ENCODE measurements at regions not wholly inside any gene's neighbourhood (a gene's known extent, or its start where the extent isn't known, plus 50 kb on each side); places are given as distances from the start of the nearest gene placed in this dataset.

DNA sequence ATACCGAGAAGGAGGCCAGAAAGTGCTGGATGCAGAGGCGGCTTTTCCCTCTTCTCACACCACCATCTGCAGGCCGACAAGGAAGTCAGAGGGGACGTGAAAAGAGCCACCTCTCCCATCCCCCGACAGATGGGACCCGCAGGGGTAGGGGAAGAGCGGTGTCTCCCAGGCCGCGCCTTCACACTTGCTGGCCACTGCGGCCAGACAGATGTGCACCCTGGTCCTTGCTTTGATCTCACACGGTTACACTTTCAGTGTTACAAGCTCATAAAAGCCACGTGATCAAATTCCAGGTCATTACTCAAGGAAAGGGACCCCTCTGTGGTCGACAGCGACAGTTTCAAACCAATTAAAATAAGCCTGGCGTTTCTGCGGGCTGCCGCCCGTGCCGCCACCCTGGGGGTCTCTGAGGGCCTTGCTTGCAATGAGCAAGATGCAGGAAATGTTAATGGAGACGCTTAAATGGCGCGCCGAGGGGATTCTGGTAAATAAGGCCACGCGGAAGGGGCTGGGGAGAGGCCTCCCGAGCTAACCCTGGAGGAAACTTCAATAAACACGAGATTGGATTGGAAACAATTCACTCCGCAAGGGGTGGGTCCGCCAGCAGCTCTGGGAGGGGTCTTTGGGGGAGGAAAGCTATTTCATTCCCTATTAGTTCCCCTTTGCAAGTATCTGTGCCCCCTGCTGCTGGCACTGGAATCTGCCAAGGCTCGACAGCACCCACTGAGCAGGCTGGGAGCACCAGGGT, 240.9 kb downstream of the ENGASE start:
- DNase-seq (ENCODE audit: low read depth) = no peak
- H3K4me3 ChIP-seq (ENCODE audit: low read depth, low read length) = no peak overlapping the region

DNA sequence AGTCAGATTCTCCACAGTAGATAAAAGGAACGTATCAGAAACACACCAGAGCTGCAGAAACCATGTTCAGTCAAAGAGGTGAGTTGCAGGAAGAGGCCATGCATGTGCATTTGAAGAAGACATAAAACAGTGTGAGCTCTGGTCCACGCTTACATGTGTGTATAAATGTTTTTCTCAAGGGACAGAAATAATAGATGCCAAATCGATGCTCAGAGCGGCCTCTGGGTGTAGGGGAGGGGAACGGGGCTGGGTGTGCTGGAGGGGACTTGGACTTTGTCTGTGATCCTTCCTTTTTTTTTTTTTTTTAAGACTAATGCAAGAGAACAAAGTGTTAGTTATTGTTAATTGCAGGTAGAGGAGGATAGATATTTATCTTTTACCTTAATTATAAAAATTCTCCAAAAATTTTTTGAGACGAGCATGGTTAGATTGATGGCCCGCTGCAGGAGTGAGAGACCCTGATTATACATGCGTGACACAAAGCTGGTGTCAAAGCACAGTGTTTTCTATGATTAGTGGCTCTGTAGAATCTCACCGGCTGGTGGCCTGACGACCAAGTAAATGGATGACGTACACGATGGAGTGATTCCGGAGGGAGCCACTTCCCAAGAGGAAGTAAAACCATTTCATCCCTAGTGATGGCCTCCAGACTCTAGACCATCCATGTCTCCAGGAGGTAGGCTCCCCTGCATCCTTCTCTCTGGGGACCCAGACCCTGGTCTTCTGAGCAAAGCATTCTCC, 240.2 kb downstream of the ENGASE start:
- H3K4me3 ChIP-seq (ENCODE audit: low read depth, low read length) = no peak overlapping the region
- DNase-seq (ENCODE audit: low read depth) = no peak

DNA sequence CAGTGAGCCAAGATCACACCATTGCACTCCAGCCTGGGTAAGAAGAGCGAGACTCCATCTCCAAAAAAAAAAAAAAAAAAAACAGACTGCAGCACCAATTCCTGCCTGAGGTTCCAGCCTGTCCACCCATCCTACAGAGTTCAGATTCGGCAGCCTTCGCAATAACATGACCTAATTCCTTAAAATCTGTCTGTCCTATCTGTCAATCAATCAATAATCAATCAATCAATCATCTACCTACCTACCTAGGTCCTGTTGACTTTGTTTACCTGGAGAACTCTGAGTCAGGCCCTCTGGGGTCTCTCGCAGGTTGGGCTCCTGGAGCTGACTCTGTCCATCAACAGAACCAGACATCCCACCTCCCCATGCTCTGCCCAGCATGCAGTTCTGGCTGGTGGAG, 236.7 kb downstream of the ENGASE start:
- no peak overlapping the region for H3K4me3 ChIP-seq (ENCODE audit: low read depth, low read length)
- DNase-seq (ENCODE audit: low read depth) = no peak

DNA sequence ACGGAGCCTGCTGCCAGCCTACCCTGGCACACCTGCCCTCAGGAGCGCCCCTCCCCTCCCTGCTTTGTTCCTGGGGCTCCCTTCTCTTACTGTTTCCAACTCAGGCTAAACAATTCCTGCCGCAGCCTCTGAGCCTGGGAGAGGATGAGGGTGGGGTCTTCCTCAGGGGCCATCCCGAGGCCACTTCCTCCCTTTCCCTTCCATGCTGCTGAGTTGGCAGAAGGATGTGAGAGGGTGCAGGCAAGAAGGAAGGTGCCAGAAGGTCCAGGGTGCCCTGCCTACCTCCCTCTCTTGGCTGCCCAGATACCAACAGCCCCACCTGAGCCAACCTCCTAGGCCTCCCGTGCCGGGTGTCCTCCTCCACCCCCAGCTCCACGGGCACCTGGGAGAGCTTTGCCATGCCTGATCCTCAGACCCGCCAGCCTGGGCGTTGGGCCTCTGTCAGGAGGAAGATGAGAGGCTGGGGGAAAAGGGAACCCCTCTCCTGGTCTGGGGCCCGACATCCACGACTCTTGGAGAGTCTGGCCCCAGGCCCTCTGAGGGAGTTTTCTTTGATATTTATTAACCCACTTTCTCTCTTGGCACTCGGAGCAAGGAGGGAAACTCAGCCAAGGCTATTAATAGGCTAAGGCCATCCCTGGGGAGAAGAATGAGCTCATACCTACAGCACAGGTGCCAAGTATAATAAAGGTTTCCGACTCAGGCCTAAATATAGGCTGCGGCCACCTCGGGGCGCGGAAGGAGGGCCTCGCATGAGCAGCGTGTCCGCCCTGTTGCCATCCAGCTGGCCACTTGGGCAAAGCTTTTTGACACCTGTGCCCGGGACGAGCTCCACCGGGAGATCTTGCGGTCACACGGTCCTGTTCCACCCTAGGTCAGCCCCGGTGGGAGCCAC, 232.0 kb downstream of the ENGASE start:
- no peak for DNase-seq (ENCODE audit: low read depth)

DNA sequence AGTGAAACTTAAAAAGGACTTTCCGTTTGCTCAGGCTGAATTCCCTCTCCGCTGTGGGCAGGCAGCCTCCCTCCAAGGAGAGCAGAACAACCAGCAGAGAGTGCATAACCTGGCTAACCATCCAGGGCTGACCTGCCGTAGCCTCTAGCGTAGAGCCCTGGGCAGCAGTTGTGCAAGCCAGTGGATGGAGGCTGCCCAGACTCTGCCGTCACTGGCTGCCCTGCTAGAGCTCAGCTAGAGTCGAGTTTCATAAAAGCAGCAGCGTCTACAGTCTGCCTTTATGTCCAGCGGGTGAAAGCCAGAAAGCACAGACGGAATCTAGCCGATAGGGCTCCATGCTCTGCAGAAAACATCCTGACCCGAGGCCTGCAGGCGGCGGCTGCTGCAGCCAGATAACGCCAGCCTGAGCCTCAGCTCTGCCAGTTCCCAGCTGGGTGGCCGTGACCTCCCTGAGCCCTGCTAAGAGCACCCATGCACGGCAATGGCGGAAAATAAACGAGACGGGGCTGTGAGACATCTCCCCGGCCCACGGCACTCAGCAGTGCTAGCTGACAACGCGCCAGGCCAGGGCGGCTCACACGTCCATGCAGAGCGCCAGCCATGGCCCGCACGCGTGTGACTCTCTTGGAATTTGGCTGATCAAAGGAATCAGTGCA, 231.3 kb downstream of the ENGASE start:
- DNase-seq (ENCODE audit: low read depth) = no peak

More for the DNA sequence above, 232.0 kb downstream of the ENGASE start:
- no peak overlapping the region for H3K4me3 ChIP-seq (ENCODE audit: low read depth, low read length)

DNA sequence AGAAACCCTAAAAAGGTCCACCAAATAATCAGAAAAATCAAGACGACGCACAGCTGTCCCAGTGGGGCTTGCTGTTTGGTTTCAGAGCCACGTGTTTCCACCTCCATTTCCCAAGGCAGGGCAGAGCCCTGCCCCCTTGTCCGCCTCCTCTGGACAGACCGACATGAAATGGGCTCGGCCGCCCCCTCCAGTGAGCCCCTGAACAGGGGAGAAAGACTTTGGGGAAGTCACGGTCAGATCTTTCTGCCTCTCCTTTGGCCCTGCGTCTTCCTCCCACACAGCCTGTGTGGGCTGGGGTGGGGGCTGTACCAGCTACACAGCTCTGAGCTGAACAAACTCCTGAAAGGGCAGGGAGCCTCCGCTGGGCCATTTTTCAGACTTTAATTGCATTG, 230.7 kb downstream of the ENGASE start:
- no peak for DNase-seq (ENCODE audit: low read depth)

More for the DNA sequence above, 231.3 kb downstream of the ENGASE start:
- no peak overlapping the region for H3K4me3 ChIP-seq (ENCODE audit: low read depth, low read length)

DNA sequence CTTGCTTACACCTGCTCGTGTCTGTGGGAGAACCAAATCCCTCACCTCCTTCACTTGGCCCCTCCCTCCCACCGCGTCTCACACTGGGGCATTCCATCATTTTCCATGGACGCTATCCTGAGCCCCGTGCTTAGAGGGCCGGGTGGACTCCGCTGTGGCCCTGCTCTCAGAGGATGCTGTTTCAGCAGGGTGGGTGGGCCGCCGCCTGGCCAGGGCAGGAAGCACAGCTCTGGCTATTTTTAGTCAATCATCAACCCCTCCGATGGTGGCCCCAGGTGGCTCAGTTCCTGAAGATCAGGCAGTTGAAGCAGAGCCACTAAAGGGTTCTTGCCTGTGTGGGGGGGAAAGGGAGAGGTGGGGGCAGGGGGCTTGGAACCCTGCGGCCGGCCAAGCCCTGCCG, 230.3 kb downstream of the ENGASE start:
- H3K4me3 ChIP-seq (ENCODE audit: low read depth, low read length) = no peak overlapping the region
- DNase-seq (ENCODE audit: low read depth) = no peak

More for the DNA sequence above, 230.7 kb downstream of the ENGASE start:
- no peak overlapping the region for H3K4me3 ChIP-seq (ENCODE audit: low read depth, low read length)

DNA sequence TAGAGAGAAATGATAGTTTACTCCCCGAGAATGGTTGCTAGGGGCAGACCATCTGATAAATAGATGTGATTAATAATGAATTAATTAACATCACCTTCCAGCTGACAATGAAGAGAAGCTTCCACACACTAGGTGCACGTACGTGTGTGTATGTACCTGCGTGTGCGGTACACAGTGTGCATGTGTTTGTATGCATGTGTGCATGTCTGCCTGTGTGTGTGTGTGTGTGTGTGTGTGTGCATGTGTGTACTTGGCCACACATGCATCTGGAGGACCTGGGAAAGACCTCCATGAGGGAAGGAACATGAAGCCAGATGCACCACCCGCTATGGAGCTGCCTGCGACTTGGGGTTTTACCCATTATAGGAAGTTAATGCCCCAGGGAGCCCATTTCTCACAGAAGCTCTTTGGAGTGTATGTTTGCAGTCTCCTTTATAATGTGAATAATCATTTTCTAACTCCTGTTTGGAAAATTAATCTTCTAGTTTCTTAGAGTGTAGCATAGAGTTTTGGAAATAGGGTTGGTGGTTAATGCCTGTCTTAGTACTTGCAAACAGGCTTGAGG, 229.1 kb downstream of the ENGASE start:
- no peak for DNase-seq (ENCODE audit: low read depth)
- no peak overlapping the region for H3K4me3 ChIP-seq (ENCODE audit: low read depth, low read length)

DNA sequence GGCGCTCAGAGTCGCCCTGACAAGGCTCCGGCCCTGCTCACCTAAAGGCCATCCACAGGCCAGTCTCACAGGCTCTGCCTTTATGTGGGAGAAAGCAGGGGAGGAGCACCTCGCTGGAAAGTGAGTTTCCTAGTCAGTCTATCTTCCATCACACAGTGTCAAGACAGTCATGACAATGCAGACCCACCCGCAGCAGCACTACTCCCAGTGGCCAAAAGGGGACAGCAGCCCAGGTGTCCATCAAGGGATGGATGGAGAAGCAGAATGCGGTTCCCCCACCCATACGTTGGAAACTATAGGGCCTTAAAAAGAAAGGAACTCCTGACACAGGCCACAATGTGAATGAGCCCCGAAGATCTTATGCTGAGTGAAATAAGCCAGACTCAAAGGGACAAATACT, 226.8 kb downstream of the ENGASE start:
- DNase-seq (ENCODE audit: low read depth) = no peak

DNA sequence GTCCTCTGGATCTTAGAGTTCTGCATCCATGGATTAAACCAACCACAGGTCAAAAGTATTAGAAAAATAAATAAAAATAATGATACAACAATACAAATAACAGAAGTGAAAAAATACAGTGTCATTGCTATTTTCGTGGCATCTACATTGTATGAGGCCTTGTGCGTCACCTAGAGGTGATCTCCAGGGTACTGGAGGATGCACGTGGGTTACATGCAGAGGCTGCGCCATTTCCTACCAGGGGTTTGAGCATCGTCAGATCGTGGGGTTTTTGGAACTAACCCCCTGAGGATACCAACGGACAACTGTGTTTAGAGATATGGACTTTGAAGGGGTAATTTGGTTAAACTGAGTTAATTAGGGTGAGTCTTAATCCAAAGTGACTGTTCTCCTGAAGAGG, 224.7 kb downstream of the ENGASE start:
- no peak for DNase-seq (ENCODE audit: low read depth)
- H3K4me3 ChIP-seq (ENCODE audit: low read depth, low read length) = no peak overlapping the region

More for the DNA sequence above, 226.8 kb downstream of the ENGASE start:
- no peak overlapping the region for H3K4me3 ChIP-seq (ENCODE audit: low read depth, low read length)

DNA sequence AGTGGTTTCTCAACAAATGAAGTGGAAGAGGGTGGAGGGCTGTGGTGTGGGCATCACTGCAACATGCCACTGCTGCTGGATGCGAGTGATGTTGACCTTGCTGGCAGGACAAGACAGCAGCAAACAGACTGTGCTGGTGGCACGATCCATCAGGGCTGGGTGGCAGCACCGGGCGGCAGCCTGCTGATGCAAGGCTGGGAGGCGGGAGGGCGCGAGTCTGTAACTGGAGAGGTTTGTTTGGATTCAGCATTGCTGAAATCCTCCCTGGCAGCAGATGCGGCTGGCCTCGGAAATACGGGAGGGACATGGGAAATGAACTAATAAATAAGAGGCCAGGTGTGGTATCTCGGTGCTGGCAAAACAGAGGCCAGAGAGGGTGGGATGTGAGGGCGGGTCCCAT, 224.2 kb downstream of the ENGASE start:
- DNase-seq (ENCODE audit: low read depth) = no peak
- no peak overlapping the region for H3K4me3 ChIP-seq (ENCODE audit: low read depth, low read length)

DNA sequence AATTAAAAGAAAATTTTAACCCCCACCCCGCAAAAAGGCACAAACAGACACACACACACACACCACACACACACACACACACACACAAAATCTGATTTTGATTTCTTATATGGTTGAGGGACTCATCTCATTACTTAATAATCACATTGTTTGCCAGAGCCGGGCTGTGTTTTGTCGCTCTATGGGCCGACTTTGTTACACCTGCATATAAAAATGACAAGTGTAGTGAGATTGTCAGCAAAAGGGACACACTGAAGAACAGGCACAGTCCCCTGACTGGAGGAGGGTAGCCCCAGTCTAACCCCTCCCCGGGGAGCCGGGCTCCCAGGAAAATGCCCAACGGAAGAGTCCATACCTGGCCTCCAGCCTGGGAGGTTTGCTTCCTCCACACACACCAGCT, 221.6 kb downstream of the ENGASE start:
- no peak overlapping the region for H3K4me3 ChIP-seq (ENCODE audit: low read depth, low read length)
- DNase-seq (ENCODE audit: low read depth) = no peak

DNA sequence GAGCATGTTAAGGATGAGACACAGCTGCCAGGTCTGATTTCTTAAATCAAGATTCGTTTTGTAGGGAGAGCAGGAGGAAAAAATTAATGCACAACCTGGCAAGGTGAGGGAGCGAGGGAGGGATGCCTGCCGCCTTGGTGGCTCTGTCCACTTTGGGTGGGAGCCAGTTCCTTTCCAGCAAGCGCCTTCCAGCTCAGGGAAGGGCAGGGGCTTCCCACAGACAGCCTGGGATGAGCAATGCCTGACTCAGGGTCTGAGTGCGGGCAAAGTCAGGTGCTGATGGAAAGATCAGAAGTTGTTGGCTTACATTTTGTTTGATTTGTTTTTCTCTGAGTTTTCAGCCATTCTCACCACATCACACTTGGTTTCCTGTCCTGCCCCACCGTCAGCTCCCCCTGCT, 220.7 kb downstream of the ENGASE start:
- H3K4me3 ChIP-seq (ENCODE audit: low read depth, low read length) = no peak overlapping the region
- no peak for DNase-seq (ENCODE audit: low read depth)

DNA sequence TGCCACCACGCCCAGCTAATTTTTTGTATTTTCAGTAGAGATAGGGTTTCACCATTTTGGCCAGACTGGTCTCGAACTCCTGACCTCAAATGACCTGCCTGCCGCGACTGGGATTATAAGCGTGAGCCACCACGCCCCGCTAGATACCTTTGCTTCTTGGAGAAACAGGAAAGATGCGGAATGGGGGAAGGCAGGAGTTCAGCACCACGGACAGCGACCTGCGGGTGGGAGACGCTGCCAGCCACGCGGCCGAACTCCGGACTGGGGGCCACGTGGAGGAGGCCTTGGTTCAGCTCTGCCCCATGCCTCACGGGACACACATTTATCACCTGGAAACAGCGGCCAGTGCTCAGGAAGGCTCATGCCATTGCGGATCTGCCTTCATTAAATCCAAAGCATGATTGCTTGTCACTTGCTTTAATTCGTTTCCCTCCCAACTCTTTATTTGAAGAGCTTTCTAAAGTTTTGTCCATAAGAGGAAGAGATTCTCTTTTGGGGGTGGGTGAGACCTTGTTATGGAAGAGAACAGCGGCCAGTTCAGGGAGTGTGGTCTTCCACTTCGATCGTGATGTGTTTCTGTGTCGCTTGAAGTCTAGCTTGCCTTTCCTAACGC, 219.9 kb downstream of the ENGASE start:
- no peak for DNase-seq (ENCODE audit: low read depth)
- H3K4me3 ChIP-seq (ENCODE audit: low read depth, low read length) = no peak overlapping the region

DNA sequence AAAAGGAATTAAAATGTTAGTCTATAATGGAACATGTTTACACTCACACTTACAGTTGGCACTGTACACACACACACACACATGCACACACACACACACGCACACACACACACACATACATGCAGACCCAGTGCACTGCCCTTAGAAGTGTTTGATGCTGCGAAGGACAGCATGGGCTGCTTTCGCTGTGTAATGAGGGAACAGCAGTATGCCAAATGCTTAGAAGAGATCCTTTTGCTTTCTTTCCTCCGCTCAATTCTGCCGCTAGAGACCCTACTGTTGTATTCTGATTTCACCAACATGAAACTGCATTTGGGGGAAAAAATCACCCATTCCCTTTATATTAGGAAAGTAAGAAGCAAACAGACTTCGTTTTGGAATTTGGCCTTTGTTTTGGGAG, 217.9 kb downstream of the ENGASE start:
- no peak for DNase-seq (ENCODE audit: low read depth)
- H3K4me3 ChIP-seq (ENCODE audit: low read depth, low read length) = no peak overlapping the region

DNA sequence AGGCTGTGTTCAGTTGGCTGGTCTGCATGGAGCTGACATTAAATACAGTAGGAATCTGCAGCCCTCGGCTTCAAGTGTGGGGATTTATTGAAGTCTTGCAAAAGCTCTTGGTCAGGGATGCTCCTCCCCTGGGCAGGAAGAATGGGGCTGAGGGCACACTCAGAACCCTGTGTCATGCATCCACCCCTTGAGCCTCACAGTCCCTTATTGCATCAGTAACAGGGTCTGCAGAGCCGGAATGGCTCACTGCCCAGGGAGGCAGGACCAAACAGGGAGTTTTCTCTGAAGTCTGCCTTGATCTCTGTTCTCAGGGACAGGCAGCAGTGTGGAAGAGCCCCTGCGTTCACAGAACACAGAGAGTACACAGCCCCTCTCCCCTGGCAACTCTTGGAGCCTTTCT, 216.8 kb downstream of the ENGASE start:
- DNase-seq (ENCODE audit: low read depth) = no peak
- no peak overlapping the region for H3K4me3 ChIP-seq (ENCODE audit: low read depth, low read length)

DNA sequence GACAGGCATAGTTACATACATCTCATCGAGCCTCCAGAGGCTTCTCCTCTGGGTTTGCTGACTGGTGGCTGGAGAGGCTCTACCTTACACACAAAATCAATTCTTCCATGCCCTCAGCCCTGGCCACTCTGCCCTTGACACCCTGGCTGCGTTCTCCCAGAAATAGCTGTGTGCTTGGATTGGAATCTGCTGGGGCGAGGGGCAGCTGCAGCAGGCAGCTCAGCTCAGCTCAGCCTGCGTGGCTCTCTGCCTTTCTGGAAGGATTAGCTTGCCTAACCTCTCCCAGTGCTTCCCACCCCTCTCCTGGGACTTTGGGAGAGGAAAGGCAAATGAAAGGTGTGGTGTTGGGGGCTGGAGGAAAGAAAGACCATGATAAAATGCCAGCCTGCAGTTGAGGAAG, 216.1 kb downstream of the ENGASE start:
- DNase-seq (ENCODE audit: low read depth) = no peak
- no peak overlapping the region for H3K4me3 ChIP-seq (ENCODE audit: low read depth, low read length)

DNA sequence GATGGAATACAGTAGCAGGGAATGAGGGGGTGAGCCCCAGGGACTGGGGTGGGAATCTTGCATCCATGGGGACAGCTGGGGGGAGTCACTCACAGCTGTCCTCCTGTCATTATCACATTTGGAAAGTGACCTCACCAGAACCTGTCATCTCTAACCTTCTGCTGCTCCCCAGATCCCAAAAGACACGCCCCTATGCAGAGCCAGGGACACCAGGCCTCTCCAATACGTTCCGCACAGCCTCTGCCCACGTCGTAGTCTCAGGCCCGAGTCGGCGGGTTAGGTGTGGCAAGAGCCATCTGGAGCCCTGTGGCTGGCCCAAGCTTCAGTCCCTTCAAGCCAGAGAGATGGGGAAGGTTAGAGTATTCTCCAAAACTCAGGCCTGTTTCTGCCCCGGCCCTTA, 214.3 kb downstream of the ENGASE start:
- H3K4me3 ChIP-seq (ENCODE audit: low read depth, low read length) = no peak overlapping the region
- DNase-seq (ENCODE audit: low read depth) = no peak

DNA sequence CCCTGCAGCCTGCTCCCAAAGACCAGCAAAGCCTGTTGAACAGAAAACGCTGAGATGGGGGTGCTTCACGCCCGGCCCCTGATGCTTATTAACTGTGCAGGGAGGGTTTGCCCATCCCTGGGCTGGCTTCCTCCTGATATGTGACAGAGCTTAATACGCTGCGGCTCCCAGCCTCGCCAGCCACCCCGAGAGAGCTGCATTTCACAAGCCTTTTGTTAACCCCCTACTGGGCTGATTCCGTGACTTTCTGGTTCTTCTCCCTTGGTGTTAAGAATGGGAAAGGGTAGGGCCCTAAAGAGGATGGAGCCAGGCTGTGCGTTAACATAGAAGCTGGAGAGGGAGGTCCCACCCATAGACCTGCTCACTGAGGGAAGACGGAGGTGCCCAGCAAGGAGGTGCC, 211.8 kb downstream of the ENGASE start:
- H3K4me3 ChIP-seq (ENCODE audit: low read depth, low read length) = no peak overlapping the region
- no peak for DNase-seq (ENCODE audit: low read depth)
